ENCODE measurements at regions not wholly inside any gene's neighbourhood (a gene's known extent, or its start where the extent isn't known, plus 50 kb on each side); places are given as distances from the start of the nearest gene placed in this dataset.

DNA sequence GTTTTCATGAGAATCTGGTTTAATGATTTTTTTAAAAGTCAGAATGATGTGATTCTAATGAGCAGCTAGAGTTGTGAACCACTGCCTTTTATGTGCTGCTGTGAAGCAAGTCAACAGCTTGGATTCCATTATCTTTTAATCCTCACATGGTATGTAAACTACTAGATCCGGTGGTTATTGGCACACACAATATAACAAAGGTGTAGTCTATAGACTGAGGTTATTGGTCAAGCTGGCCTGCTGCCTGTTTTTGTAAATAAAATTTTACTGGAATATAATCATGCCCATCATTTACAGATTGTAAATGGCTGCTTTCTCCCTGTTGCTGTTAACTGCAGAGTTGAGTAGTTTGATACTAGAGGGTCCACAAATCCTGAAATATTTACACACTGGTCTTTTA is 103.1 kb downstream of the OTOL1 start:
- Histone ChIP-seq H3K27ac (ENCODE audit: low read depth, low read length) (no peak overlapping the region), H3K36me3 (ENCODE audit: control insufficient read depth in 1 of 2, insufficient read depth in 2 of 2, low read length in 2 of 2) (no peaks in the 10 kb centered on the region), H2AFZ (ENCODE audit: low read depth, low read length, poor library complexity, severe bottlenecking) (no peak overlapping the region), H3K79me2 (ENCODE audit: insufficient read depth, low read length) (no peaks in the 10 kb centered on the region), H3K9me2 (ENCODE audit: insufficient read depth) (no peaks in the 10 kb centered on the region; the same call in 1 of the 2 replicates), H3K4me3 (replicated peaks in 1 of 2; ENCODE audit: low read depth in 1 of 2, low read length in 2 of 2) (no peak overlapping the region), H3K27me3 (ENCODE audit: insufficient read depth, low read length) (no peaks in the 10 kb centered on the region), H3K4me1 (ENCODE audit: control insufficient read depth in 1 of 2, insufficient read depth in 2 of 2, low read length in 2 of 2) (no peaks in the 10 kb centered on the region), H4K20me1 (ENCODE audit: insufficient read depth) (no peaks in the 10 kb centered on the region), H3K9me3 (ENCODE audit: control insufficient read depth in 1 of 2, insufficient read depth in 1 of 2, low read depth in 1 of 2, low read length in 2 of 2) (no peaks in the 10 kb centered on the region), H3K9ac (ENCODE audit: low read length) (no peak overlapping the region), H3K4me2 (ENCODE audit: low read length) (no peak overlapping the region)
- POLR2A ChIA-PET, result no interaction called here
- intact Hi-C loops (cut with micrococcal nuclease), result no loop called here
- no TSS peak for BruUV-seq (replicated peaks)
- TF ChIP-seq, protein P1, sequence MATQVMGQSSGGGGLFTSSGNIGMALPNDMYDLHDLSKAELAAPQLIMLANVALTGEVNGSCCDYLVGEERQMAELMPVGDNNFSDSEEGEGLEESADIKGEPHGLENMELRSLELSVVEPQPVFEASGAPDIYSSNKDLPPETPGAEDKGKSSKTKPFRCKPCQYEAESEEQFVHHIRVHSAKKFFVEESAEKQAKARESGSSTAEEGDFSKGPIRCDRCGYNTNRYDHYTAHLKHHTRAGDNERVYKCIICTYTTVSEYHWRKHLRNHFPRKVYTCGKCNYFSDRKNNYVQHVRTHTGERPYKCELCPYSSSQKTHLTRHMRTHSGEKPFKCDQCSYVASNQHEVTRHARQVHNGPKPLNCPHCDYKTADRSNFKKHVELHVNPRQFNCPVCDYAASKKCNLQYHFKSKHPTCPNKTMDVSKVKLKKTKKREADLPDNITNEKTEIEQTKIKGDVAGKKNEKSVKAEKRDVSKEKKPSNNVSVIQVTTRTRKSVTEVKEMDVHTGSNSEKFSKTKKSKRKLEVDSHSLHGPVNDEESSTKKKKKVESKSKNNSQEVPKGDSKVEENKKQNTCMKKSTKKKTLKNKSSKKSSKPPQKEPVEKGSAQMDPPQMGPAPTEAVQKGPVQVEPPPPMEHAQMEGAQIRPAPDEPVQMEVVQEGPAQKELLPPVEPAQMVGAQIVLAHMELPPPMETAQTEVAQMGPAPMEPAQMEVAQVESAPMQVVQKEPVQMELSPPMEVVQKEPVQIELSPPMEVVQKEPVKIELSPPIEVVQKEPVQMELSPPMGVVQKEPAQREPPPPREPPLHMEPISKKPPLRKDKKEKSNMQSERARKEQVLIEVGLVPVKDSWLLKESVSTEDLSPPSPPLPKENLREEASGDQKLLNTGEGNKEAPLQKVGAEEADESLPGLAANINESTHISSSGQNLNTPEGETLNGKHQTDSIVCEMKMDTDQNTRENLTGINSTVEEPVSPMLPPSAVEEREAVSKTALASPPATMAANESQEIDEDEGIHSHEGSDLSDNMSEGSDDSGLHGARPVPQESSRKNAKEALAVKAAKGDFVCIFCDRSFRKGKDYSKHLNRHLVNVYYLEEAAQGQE (IDR thresholded peaks at IDR 0.05; ENCODE audit: low read depth), result no peak
- no peak for TF ChIP-seq CEBPB (IDR thresholded peaks at IDR 0.05; ENCODE audit: low read depth)
- TF ChIP-seq ZFX (IDR thresholded peaks at IDR 0.05), result no peak
- no peak for TF ChIP-seq SP1 (IDR thresholded peaks at IDR 0.05; ENCODE audit: low read depth)
- no peak for TF ChIP-seq RAD21 (IDR thresholded peaks at IDR 0.05; ENCODE audit: low read depth)
- TF ChIP-seq EZH2 (IDR thresholded peaks at IDR 0.05), result no peak
- no peak for TF ChIP-seq SIN3A (IDR thresholded peaks at IDR 0.05; ENCODE audit: low read depth)
- TF ChIP-seq ZNF274 (IDR thresholded peaks at IDR 0.05; ENCODE audit: low read depth, low read length), result no peak
- no peak for TF ChIP-seq SRF (IDR thresholded peaks at IDR 0.05; ENCODE audit: low read depth)
- TF ChIP-seq POLR2AphosphoS5 (IDR thresholded peaks at IDR 0.05; ENCODE audit: low read depth, low read length), result no peak
- TF ChIP-seq YY1 (IDR thresholded peaks at IDR 0.05; ENCODE audit: extremely low read depth, insufficient replicate concordance, low read depth, low read length), result no peak
- TF ChIP-seq, protein P2, sequence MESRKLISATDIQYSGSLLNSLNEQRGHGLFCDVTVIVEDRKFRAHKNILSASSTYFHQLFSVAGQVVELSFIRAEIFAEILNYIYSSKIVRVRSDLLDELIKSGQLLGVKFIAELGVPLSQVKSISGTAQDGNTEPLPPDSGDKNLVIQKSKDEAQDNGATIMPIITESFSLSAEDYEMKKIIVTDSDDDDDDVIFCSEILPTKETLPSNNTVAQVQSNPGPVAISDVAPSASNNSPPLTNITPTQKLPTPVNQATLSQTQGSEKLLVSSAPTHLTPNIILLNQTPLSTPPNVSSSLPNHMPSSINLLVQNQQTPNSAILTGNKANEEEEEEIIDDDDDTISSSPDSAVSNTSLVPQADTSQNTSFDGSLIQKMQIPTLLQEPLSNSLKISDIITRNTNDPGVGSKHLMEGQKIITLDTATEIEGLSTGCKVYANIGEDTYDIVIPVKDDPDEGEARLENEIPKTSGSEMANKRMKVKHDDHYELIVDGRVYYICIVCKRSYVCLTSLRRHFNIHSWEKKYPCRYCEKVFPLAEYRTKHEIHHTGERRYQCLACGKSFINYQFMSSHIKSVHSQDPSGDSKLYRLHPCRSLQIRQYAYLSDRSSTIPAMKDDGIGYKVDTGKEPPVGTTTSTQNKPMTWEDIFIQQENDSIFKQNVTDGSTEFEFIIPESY (IDR thresholded peaks at IDR 0.05; ENCODE audit: extremely low read depth, insufficient replicate concordance, low read length), result no peak
- ATAC-seq (no peak), DNase-seq (ENCODE audit: low read depth, low spot score) (no peak)
- CTCF ChIA-PET, result no interaction called here
- RAD21 ChIA-PET (ENCODE audit: low non-redundant PET in 1 of 2, low total read pairs in 2 of 2, uncharacterized antibody in 2 of 2, unreplicated experiment in 2 of 2), result no interaction called here

All from HCT116 (cell line).